NOMO-1 treated with DMSO at 0.1 percent for 48 hours (cell line): ENCODE measurements at regions not wholly inside any gene's neighbourhood (a gene's known extent, or its start where the extent isn't known, plus 50 kb on each side); places are given as distances from the start of the nearest gene placed in this dataset.

ENCODE experiments used
- DNase-seq: peaks from one replicate; lab custom pipeline; 2025; ENCODE audit not compliant: unreplicated experiment; lab: John Stamatoyannopoulos, UW

DNA sequence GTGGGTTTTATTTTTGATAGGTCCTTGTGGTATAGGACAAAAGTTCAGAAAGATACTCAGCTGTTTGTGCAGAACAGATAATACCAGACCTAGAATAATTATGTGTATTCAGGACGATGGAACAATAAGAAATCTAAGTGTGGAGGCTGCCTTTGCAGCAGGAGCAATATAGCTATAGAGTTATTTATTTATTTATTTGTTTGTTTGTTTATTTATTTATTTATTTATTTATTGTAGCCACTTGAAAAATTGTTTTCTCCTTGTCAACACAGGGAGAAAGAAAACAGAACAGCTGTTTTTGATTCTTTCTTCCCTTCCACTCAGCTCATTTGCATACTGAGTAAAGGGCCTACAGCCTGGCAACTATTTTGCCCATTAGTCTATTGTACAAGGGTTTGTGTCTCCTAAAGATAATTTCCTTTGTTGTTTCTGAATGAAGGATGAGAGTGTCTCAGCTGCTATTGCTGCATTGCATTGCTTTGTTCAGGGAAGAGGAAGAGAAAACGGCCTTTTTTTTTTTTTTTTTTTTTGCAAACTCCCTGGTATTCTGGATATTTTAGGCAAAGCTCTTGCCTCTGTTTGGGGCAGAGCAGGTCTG is 56.0 kb upstream of the ESX1 start:
- DNase-seq, result no peak

GRCh38 chrX:104310090-104310489 is 55.4 kb upstream of the ESX1 start:
- DNase-seq, result peak; percentile 3

GRCh38 chrX:104309169-104309568 is 54.4 kb upstream of the ESX1 start:
- DNase-seq, result no peak

DNA sequence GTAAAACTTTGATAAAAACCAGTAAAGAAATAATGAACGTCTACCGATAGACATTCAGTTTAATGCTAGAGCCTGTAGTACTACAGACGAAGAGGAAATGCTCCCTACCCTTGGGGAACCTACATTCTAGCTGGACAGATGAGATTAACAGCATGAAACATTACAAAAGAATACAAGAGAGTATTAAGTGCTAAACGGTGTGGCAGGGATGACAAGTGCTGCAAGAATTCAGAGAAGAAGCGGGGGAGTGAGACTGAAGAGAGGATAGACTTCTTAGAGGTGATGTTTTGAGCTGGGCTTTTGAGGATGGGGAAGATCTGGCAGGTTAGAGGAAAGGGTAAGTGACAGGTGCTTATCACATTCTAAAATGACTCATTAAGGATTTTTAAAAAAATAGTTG is 52.6 kb upstream of the ESX1 start:
- no peak for DNase-seq

DNA sequence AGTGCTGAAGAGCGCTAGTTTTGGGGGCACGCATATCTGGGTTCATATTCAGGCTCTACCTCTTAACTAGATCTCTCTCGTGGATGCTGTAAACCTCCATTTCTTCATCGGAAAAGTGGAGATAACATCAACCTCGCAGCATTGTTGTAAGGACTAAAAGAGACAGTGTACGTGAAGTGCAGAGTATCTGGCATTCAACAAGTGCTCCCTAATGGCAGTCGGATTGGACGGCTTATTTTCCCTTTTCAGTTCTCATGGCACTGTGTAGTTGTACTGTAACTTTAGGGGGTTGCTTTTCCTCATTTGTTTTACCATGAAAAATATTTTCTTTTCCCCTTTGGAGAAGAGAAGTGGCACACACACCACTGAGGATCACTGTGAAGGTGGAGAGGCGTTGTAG is 51.4 kb upstream of the ESX1 start:
- no peak for DNase-seq
